GM12892 (cell line): ENCODE measurements at regions not wholly inside any gene's neighbourhood (a gene's known extent, or its start where the extent isn't known, plus 50 kb on each side); places are given as distances from the start of the nearest gene placed in this dataset.

Experiments used
- POLR2A ChIP-seq: IDR thresholded peaks from 2 replicates; pipeline ENCODE4 v1.6.1; 2011; ENCODE audit warnings: low read depth, low read length, control low read depth
- POLR2AphosphoS5 ChIP-seq: IDR thresholded peaks from 2 replicates; pipeline ENCODE4 v1.6.1; 2011; ENCODE audit warnings: low read depth, low read length, control low read depth
- TAF1 ChIP-seq: IDR thresholded peaks from 2 replicates; pipeline ENCODE4 v1.6.1; 2011; ENCODE audit warnings: low read depth, mild to moderate bottlenecking, control low read depth, low read length, borderline replicate concordance

- TF ChIP-seq POLR2A (no peak), POLR2AphosphoS5 (no peak), TAF1 (no peak)
Observed at GRCh38 chr6:8859501-8859900, 424.2 kb upstream of the SLC35B3 start.
